H1 (cell line): ENCODE measurements at regions not wholly inside any gene's neighbourhood (a gene's known extent, or its start where the extent isn't known, plus 50 kb on each side); places are given as distances from the start of the nearest gene placed in this dataset.

ENCODE experiments used
- CTCF ChIA-PET: fragments of 300-600 bp; sonication (Branson Sonifier 250); formaldehyde crosslinking; loops from one replicate; lab custom pipeline; 2021; ENCODE audit not compliant: partially characterized antibody; lab: Charles Lee
- POLR2A ChIA-PET: fragments of 300-600 bp; sonication (Branson Sonifier 250); formaldehyde crosslinking; loops from one replicate; lab custom pipeline; 2021; ENCODE audit warnings: inconsistent platforms; ENCODE audit not compliant: partially characterized antibody; lab: Charles Lee
- DNase-seq, 2 experiments: peaks; one replicate each; pipeline versions ENCODE4 v3.0.0 to v3.0.0-alpha.2; 2010 to 2022; ENCODE audit warnings: low spot score in 2 of 2, low read depth in 1 of 2, mixed read lengths in 1 of 2
- FAIRE-seq: peaks from 2 replicates; lab custom pipeline; 2011; peaks lifted over from hg19 to GRCh38; lab: Jason Lieb, UNC
- H2AFZ ChIP-seq: 2 replicates; pipeline ENCODE4 v1.8.1; 2012; ENCODE audit warnings: low read length, inconsistent platforms
- H2AK5ac ChIP-seq: 2 replicates; pipeline ENCODE4 v1.6.1; 2013; ENCODE audit warnings: low read depth, low read length
- H2BK120ac ChIP-seq: replicated peaks from 2 replicates; pipeline ENCODE3; 2013; ENCODE audit warnings: low read depth, low read length, inconsistent platforms
- H2BK12ac ChIP-seq: 2 replicates; pipeline ENCODE4 v1.6.1; 2013; ENCODE audit warnings: low read depth, low read length
- H2BK15ac ChIP-seq: 2 replicates; pipeline ENCODE4 v1.6.1; 2013; ENCODE audit warnings: low read length
- H2BK20ac ChIP-seq: 2 replicates; pipeline ENCODE4 v1.6.1; 2013; ENCODE audit warnings: low read length
- H2BK5ac ChIP-seq: 2 replicates; pipeline ENCODE4 v1.6.1; 2013; ENCODE audit warnings: low read depth, low read length
- H3K14ac ChIP-seq: 2 replicates; pipeline ENCODE4 v1.6.1; 2013; ENCODE audit warnings: inconsistent platforms; ENCODE audit not compliant: insufficient read length
- H3K18ac ChIP-seq: 2 replicates; pipeline ENCODE4 v1.6.1; 2013; ENCODE audit warnings: low read length; ENCODE audit errors: extremely low read depth
- H3K23ac ChIP-seq: 2 replicates; pipeline ENCODE4 v1.6.1; 2013; ENCODE audit warnings: inconsistent platforms; ENCODE audit not compliant: insufficient read length
- H3K23me2 ChIP-seq: 2 replicates; pipeline ENCODE4 v1.6.1; 2013; ENCODE audit warnings: low read depth, low read length
- H3K27ac ChIP-seq: 2 replicates; pipeline ENCODE4 v1.6.1; 2011; ENCODE audit warnings: low read depth, low read length, inconsistent platforms
- H3K27me3 ChIP-seq, 4 experiments: replicated peaks in 1 of 4; 1 replicate in 1 of 4; 2 replicates in 3 of 4; pipeline versions ENCODE4 v1.6.1 to v1.8.1; 2011 to 2013; ENCODE audit warnings: low read length in 3 of 4, mild to moderate bottlenecking in 3 of 4, inconsistent platforms in 2 of 4, mixed read lengths in 2 of 4, moderate library complexity in 1 of 4; ENCODE audit not compliant: control insufficient read depth in 3 of 4, insufficient read depth in 3 of 4; ENCODE audit errors: extremely low read depth in 1 of 4
- H3K36me3 ChIP-seq, 4 experiments: 2 replicates each; pipeline versions ENCODE4 v1.6.1 to v1.8.1; 2011 to 2013; ENCODE audit warnings: mild to moderate bottlenecking in 4 of 4, low read length in 3 of 4, moderate library complexity in 2 of 4, control low read depth in 1 of 4, inconsistent platforms in 1 of 4; ENCODE audit not compliant: insufficient read depth in 4 of 4, control insufficient read depth in 2 of 4
- H3K4ac ChIP-seq: replicated peaks from 2 replicates; pipeline ENCODE3; 2013; ENCODE audit warnings: low read length, low read depth, mixed read lengths, inconsistent platforms; ENCODE audit not compliant: insufficient read length
- H3K4me1 ChIP-seq, 4 experiments: replicated peaks in 1 of 4; 1 replicate in 1 of 4; 2 replicates in 3 of 4; pipeline versions ENCODE4 v1.6.1 to v1.8.1; 2011 to 2013; ENCODE audit warnings: low read length in 3 of 4, inconsistent platforms in 2 of 4, mixed read lengths in 1 of 4; ENCODE audit not compliant: insufficient read depth in 4 of 4, control insufficient read depth in 3 of 4
- H3K4me2 ChIP-seq, 2 experiments: 2 replicates each; pipeline versions ENCODE4 v1.6.1 to v1.8.1; 2011 to 2013; ENCODE audit warnings: low read depth in 2 of 2, low read length in 2 of 2, control low read depth in 1 of 2, inconsistent platforms in 1 of 2, mild to moderate bottlenecking in 1 of 2; ENCODE audit not compliant: insufficient read depth in 1 of 2
- H3K4me3 ChIP-seq, 4 experiments: fragments of 200-600, 300-600 bp in 1 of 4; sonication (generic), shearing (Covaris generic), sonication (Bioruptor Twin) in 1 of 4; 2 replicates each; pipeline versions ENCODE4 v1.5.1 to v1.8.1; 2011 to 2016; ENCODE audit warnings: low read length in 4 of 4, low read depth in 3 of 4, control low read depth in 2 of 4, inconsistent platforms in 2 of 4, mild to moderate bottlenecking in 2 of 4, mixed read lengths in 1 of 4, moderate library complexity in 1 of 4; ENCODE audit not compliant: insufficient read depth in 2 of 4; ENCODE audit errors: extremely low read depth in 1 of 4
- H3K56ac ChIP-seq: replicated peaks from 2 replicates; pipeline ENCODE3; 2013; ENCODE audit warnings: low read depth, mild to moderate bottlenecking, mixed read lengths, low read length, inconsistent platforms; ENCODE audit not compliant: insufficient read length
- H3K79me1 ChIP-seq: 2 replicates; pipeline ENCODE4 v1.6.1; 2013; ENCODE audit warnings: low read depth, low read length, control low read depth
- H3K79me2 ChIP-seq, 2 experiments: 2 replicates each; pipeline versions ENCODE4 v1.6.1 to v1.8.1; 2012 to 2013; ENCODE audit warnings: low read length in 2 of 2, mild to moderate bottlenecking in 2 of 2, inconsistent platforms in 1 of 2; ENCODE audit not compliant: insufficient read depth in 2 of 2, control insufficient read depth in 1 of 2
- H3K9ac ChIP-seq, 4 experiments: replicated peaks in 1 of 4; 1 replicate in 1 of 4; 2 replicates in 3 of 4; pipeline versions ENCODE4 v1.6.1 to v1.8.1; 2011 to 2013; ENCODE audit warnings: low read depth in 3 of 4, low read length in 3 of 4, control low read depth in 2 of 4, mild to moderate bottlenecking in 2 of 4, moderate library complexity in 2 of 4, inconsistent platforms in 1 of 4; ENCODE audit errors: extremely low read depth in 1 of 4
- H3K9me3 ChIP-seq, 2 experiments: 2 replicates each; pipeline versions ENCODE4 v1.6.1 to v1.8.1; 2012 to 2013; ENCODE audit warnings: mild to moderate bottlenecking in 2 of 2, moderate library complexity in 2 of 2, control low read depth in 1 of 2, inconsistent platforms in 1 of 2, low read depth in 1 of 2, low read length in 1 of 2, mixed read lengths in 1 of 2; ENCODE audit not compliant: insufficient read depth in 2 of 2
- H4K20me1 ChIP-seq, 2 experiments: replicated peaks in 1 of 2; 2 replicates each; pipeline versions ENCODE3 to v1.8.1; 2011 to 2013; ENCODE audit warnings: inconsistent platforms in 2 of 2, low read length in 2 of 2, mild to moderate bottlenecking in 1 of 2; ENCODE audit not compliant: insufficient read depth in 2 of 2, control insufficient read depth in 1 of 2
- H4K5ac ChIP-seq: 2 replicates; pipeline ENCODE4 v1.6.1; 2013; ENCODE audit warnings: low read length, low read depth, mixed read lengths, inconsistent platforms; ENCODE audit not compliant: insufficient read length
- H4K8ac ChIP-seq: 2 replicates; pipeline ENCODE4 v1.8.0; 2013; ENCODE audit warnings: mild to moderate bottlenecking, moderate library complexity, low read length, inconsistent platforms; ENCODE audit not compliant: insufficient read depth; ENCODE audit errors: extremely low read depth
- H4K91ac ChIP-seq: replicated peaks from 2 replicates; pipeline ENCODE3; 2013; ENCODE audit warnings: low read length, mixed read lengths, inconsistent platforms; ENCODE audit not compliant: insufficient read length
- CHD1 ChIP-seq: IDR thresholded peaks from 2 replicates; pipeline ENCODE4 v1.6.1; 2012; ENCODE audit warnings: low read depth, low read length, improper control_type of control experiment
- GTF2F1 ChIP-seq: IDR thresholded peaks from 2 replicates; pipeline ENCODE4 v1.6.1; 2012; ENCODE audit warnings: low read depth, low read length, improper control_type of control experiment, borderline replicate concordance
- SP1 ChIP-seq: IDR thresholded peaks from 2 replicates; pipeline ENCODE4 v1.6.1; 2011; ENCODE audit warnings: low read depth, low read length
- WGBS, 2 experiments: shearing (Covaris generic) in 1 of 2; methylation state at CpG; one replicate each; pipeline versions ENCODE4 v1.1.6 to v1.1.7; 2013 to 2015; ENCODE audit warnings: low lambda C conversion rate in 2 of 2, mixed read lengths in 2 of 2, inconsistent platforms in 1 of 2, low coverage in 1 of 2, missing lambda C conversion rate in 1 of 2; ENCODE audit not compliant: insufficient replicate concordance in 2 of 2, insufficient coverage in 1 of 2, insufficient read length in 1 of 2; ENCODE audit errors: extremely low coverage in 1 of 2, missing lambda C conversion rate in 1 of 2; 5-methylcytosine and 5-hydroxymethylcytosine counted together

- H2AK5ac ChIP-seq: no peak overlapping the region
- H2BK15ac ChIP-seq: no peak overlapping the region
- H3K14ac ChIP-seq: no peak overlapping the region
- FAIRE-seq: no peak
- no peak overlapping the region for H3K4ac ChIP-seq
- no peak overlapping the region for H2BK120ac ChIP-seq
- CTCF ChIA-PET: no interaction called here
- no peak overlapping the region for H3K4me2 ChIP-seq
- H4K8ac ChIP-seq: no peak overlapping the region
- no peak overlapping the region for H3K23ac ChIP-seq
- H3K9me3 ChIP-seq: no peaks in the 10 kb centered on the region
- H3K79me2 ChIP-seq: no peaks in the 10 kb centered on the region
- no peaks in the 10 kb centered on the region for H3K36me3 ChIP-seq
- H3K79me1 ChIP-seq: no peaks in the 10 kb centered on the region
- no peak overlapping the region for H2BK5ac ChIP-seq
- no peak overlapping the region for H4K91ac ChIP-seq
- no peak overlapping the region for H2BK20ac ChIP-seq
- no peak for DNase-seq
- H2BK12ac ChIP-seq: no peak overlapping the region
- 97% methylated on average over 2 of the region's 2 CpGs; no CpG with 5 or more reads in 1 of the 2 experiments for WGBS, 2 experiments
- H3K4me1 ChIP-seq: 0 out of 7 replicates have a peak, but pooled peaks cover 0 to 4% (median 0%) of the 10 kb centered on the region in 4 experiments
- no peaks in the 10 kb centered on the region; the same call in 1 of the 2 replicates for H3K23me2 ChIP-seq
- TF ChIP-seq GTF2F1 (no peak), SP1 (no peak), CHD1 (no peak)
- no peak overlapping the region for H3K9ac ChIP-seq
- H4K20me1 ChIP-seq: no peaks in the 10 kb centered on the region
- no peak overlapping the region for H3K56ac ChIP-seq
- H3K4me3 ChIP-seq: no peak overlapping the region
- no peak overlapping the region for H3K18ac ChIP-seq
- no peak overlapping the region for H3K27ac ChIP-seq
- POLR2A ChIA-PET: no interaction called here
- H4K5ac ChIP-seq: no peak overlapping the region
- no peak overlapping the region for H2AFZ ChIP-seq
- H3K27me3 ChIP-seq: no peaks in the 10 kb centered on the region
These were observed 300.6 kb upstream of the PLXNA2 start for GRCh38 chr1:208544794-208545193.
